Calu3 (cell line): ENCODE measurements at regions not wholly inside any gene's neighbourhood (a gene's known extent, or its start where the extent isn't known, plus 50 kb on each side); places are given as distances from the start of the nearest gene placed in this dataset.

Source experiments
- BruUV-seq: library from RNA; stranded (reverse); fragments of 400-500 nt; replicated peaks from 2 replicates; lab custom pipeline; 2021; lab: Mats Ljungman, UMichigan
- CTCF ChIA-PET: fragments of 300-600 bp; sonication (Branson Sonifier 250); formaldehyde crosslinking; loops from one replicate; lab custom pipeline; 2022; ENCODE audit warnings: antibody characterized with exemption; lab: Charles Lee
- DNase-seq: peaks from one replicate; pipeline ENCODE4 v3.0.0; 2022
- H3K27ac Mint-ChIP-seq: one replicate; pipeline ENCODE4 v1.8.0; 2022; ENCODE audit warnings: mixed read lengths; ENCODE audit not compliant: unreplicated experiment
- H3K27me3 Mint-ChIP-seq: one replicate; pipeline ENCODE4 v1.8.0; 2022; ENCODE audit warnings: mixed read lengths; ENCODE audit not compliant: unreplicated experiment
- H3K36me3 Mint-ChIP-seq: one replicate; pipeline ENCODE4 v1.8.0; 2022; ENCODE audit warnings: mild to moderate bottlenecking, moderate library complexity, mixed read lengths; ENCODE audit not compliant: insufficient read depth, unreplicated experiment
- H3K4me1 Mint-ChIP-seq: one replicate; pipeline ENCODE4 v1.8.0; 2022; ENCODE audit warnings: mild to moderate bottlenecking, low read depth, mixed read lengths; ENCODE audit not compliant: unreplicated experiment
- H3K4me3 Mint-ChIP-seq: one replicate; pipeline ENCODE4 v1.8.0; 2022; ENCODE audit warnings: mild to moderate bottlenecking, low read depth, moderate library complexity, mixed read lengths; ENCODE audit not compliant: unreplicated experiment
- H3K9me3 Mint-ChIP-seq: one replicate; pipeline ENCODE4 v1.8.0; 2022; ENCODE audit warnings: low read depth, mixed read lengths; ENCODE audit not compliant: unreplicated experiment
- intact Hi-C: fragments of 100-400 bp; cut with micrococcal nuclease; formaldehyde crosslinking; loops from one replicate; pipeline ENCODE4 v1.10.0; 2022; ENCODE audit not compliant: unreplicated experiment
- TF ChIP-seq, protein P1 (sequence below): fragments of 200-600 bp; IDR thresholded peaks from one replicate; pipeline ENCODE4 v1.8.0; 2022; ENCODE audit warnings: antibody characterized with exemption; ENCODE audit not compliant: unreplicated experiment

DNA sequence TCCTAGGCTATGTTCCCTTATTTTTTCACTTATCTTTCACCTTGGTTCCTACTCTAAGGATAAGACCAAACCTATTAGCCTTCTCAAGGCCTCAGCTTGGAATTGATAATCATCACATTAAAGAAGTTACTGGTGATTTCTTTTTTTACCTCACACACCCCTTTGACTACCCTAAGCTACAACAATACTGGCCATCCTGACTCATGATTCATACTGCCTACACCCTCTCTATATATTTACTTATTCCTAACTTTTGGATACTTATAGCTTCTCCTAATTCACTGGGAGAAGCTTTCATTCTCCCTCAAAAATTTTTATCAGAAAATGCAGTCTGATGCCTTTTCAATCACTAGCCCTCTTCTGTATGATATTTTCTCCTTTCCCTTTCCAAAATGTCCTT is 256.1 kb downstream of the TBX18 start:
- no TSS peak for BruUV-seq
- Mint-ChIP-seq H3K4me3 (no peak overlapping the region), H3K9me3 (peaks cover 4% of the 10 kb centered on the region), H3K4me1 (no peaks in the 10 kb centered on the region), H3K27me3 (no peaks in the 10 kb centered on the region), H3K27ac (no peak overlapping the region), H3K36me3 (no peaks in the 10 kb centered on the region)
- TF ChIP-seq, protein P1, sequence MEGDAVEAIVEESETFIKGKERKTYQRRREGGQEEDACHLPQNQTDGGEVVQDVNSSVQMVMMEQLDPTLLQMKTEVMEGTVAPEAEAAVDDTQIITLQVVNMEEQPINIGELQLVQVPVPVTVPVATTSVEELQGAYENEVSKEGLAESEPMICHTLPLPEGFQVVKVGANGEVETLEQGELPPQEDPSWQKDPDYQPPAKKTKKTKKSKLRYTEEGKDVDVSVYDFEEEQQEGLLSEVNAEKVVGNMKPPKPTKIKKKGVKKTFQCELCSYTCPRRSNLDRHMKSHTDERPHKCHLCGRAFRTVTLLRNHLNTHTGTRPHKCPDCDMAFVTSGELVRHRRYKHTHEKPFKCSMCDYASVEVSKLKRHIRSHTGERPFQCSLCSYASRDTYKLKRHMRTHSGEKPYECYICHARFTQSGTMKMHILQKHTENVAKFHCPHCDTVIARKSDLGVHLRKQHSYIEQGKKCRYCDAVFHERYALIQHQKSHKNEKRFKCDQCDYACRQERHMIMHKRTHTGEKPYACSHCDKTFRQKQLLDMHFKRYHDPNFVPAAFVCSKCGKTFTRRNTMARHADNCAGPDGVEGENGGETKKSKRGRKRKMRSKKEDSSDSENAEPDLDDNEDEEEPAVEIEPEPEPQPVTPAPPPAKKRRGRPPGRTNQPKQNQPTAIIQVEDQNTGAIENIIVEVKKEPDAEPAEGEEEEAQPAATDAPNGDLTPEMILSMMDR: no peak
- CTCF ChIA-PET: no interaction called here
- DNase-seq: no peak
- intact Hi-C loops: no loop called here

DNA sequence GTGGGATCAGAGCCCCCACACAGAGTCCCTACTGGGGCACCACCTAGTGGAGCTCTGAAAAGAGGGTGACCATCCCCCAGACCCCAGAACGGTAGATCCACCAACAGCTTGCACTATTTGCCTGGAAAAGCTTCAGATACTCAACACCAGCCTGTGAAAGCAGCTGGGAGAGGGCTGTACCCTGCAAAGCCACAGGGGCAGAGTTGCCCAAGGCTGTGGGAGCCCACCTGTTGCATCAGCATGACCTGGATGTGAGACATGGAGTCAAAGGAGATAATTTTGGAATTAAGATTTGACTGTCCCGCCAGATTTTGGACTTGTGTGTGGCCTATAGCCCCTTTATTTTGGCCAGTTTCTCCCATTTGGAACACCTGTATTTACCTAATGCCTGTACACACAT is 260.4 kb downstream of the TBX18 start:
- Mint-ChIP-seq H3K4me1 (peaks cover 14% of the 10 kb centered on the region), H3K36me3 (no peaks in the 10 kb centered on the region), H3K9me3 (peaks cover 10% of the 10 kb centered on the region), H3K27ac (no peak overlapping the region), H3K4me3 (no peak overlapping the region), H3K27me3 (no peaks in the 10 kb centered on the region)
- TF ChIP-seq, protein P1: no peak
- intact Hi-C loops: no loop called here
- BruUV-seq: no TSS peak
- CTCF ChIA-PET: no interaction called here
- DNase-seq: no peak

DNA sequence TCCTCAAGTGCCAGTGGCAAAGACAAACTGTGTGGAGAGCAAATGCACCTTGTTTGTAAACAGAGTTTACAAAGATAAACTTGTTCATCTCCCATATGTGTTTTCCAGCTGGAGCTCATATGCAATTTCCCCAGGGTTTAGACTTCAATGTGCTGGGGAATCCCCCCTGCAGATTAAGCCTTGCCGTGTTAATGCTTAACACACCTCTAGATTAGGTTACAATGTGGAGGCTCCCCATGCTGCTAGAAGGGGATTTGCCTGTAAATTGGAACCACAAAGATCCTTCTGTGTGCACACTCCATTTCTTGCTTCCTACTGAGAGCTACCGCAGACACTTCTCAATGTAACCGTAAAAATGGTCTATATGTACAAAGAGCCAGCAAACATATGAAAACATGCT is 263.1 kb downstream of the TBX18 start:
- no peaks in the 10 kb centered on the region for H3K27me3 Mint-ChIP-seq
- TF ChIP-seq, protein P1: no peak
- H3K36me3 Mint-ChIP-seq: no peaks in the 10 kb centered on the region
- no TSS peak for BruUV-seq
- DNase-seq: peak; percentile 10
- CTCF ChIA-PET: interaction anchor here (1.2 kb wide), 2 partner anchors 15 to 35 kb away, joined by 3 to 5 read pairs; no protein-coding TSS in a partner anchor
- intact Hi-C loops: no loop called here
- H3K4me3 Mint-ChIP-seq: no peak overlapping the region
- peaks cover 14% of the 10 kb centered on the region for H3K4me1 Mint-ChIP-seq
- H3K9me3 Mint-ChIP-seq: peaks cover 7% of the 10 kb centered on the region
- no peak overlapping the region for H3K27ac Mint-ChIP-seq

DNA sequence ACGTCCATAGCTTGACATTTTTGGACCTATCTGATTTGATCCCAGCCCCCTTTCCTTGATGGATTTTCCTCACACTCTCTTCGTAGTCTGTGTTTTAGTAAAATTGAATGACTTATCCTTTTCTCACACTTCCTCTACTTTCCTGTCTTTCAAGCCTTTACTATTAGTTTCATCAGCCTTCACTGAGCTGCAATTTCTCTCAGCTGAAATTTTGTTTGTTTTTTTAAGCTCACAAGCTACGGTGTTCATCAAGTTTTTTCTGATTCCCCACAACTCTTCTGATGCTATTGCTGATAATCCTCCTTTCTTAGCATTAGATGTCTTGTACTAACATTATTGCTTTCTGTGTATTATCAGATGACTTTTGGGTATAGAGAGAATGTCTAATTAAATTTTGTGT is 263.7 kb downstream of the TBX18 start:
- intact Hi-C loops: no loop called here
- Mint-ChIP-seq H3K36me3 (no peaks in the 10 kb centered on the region), H3K9me3 (peaks cover 6% of the 10 kb centered on the region), H3K27ac (peak overlapping the region; percentile 53), H3K4me3 (no peak overlapping the region), H3K4me1 (peaks cover 14% of the 10 kb centered on the region), H3K27me3 (no peaks in the 10 kb centered on the region)
- no TSS peak for BruUV-seq
- TF ChIP-seq, protein P1: no peak
- DNase-seq: no peak
- CTCF ChIA-PET: interaction anchor here (1.2 kb wide), 2 partner anchors 16 to 34 kb away, joined by 3 to 5 read pairs; no protein-coding TSS in a partner anchor
